ENCODE measurements at regions not wholly inside any gene's neighbourhood (a gene's known extent, or its start where the extent isn't known, plus 50 kb on each side); places are given as distances from the start of the nearest gene placed in this dataset.

DNA sequence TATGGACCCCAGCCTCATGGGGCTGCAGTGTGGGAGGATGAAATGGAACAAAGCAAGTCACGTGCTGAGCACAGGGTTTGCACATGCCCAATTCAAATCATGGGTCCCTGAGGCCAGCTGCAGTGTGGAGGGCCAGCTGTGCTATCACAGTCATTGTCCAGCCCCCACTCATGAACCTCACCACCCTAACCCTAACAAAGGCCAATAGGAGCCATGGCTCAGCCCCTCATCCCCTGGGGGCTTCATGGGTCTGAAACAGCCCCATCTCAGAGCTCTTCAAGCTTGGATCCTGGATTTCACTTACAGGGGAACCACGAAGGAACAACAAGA is 125.6 kb upstream of the MAFB start:
- no peaks in the 10 kb centered on the region for H3K4me1 Mint-ChIP-seq
- no peak overlapping the region for H3K4me3 Mint-ChIP-seq
- no peaks in the 10 kb centered on the region for H3K9me3 Mint-ChIP-seq
- H3K27ac Mint-ChIP-seq, result no peak overlapping the region
- no peaks in the 10 kb centered on the region for H3K36me3 Mint-ChIP-seq (ENCODE audit: low read depth)
- H3K27me3 Mint-ChIP-seq, result no peaks in the 10 kb centered on the region
- no peak for DNase-seq
- CTCF ChIA-PET, result no interaction called here
- POLR2A ChIA-PET, result no interaction called here

DNA sequence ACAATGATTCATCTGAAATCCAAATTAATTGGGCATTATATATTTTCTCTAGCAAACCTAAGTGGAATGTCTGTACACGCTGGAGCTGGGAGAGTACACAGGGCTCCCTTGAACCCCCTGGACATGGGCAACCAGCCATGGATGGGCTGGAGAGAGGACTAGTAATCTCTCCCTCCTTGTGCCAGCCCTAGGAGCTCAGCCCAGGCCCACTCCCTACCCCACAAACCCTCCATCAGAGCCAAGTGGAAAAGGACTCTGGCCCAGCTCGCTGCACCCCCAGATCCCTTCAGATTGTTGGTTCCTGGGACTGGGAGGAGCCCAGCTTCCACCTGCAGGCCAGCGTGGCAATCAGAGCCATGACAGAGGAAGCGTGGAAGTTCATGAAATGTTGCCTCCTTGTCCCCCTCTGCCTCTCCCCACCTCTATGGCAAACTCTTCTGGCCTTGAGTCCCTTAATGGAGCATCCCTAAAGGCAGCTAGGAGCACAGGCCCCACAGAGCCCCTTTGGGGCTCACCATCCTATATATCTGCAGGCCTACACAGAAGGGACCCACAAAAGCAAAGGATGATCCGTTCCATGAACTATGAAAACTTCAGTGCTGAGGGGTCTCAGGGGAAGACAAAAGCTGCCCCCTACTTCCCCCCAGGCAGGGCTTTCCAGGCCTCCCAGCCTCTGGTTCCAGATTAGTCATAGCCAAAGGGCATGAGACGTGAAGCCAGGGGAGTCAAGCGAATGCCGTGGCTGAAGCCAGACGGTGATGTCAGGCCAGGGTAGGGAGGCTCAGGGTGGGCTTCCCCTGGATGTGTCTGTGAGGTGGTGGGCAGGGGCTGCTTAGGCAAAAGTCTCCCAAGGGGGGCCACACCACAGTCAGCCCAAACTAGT is 126.4 kb upstream of the MAFB start:
- Mint-ChIP-seq H3K4me3 (no peak overlapping the region), H3K36me3 (ENCODE audit: low read depth) (no peaks in the 10 kb centered on the region), H3K4me1 (no peaks in the 10 kb centered on the region), H3K9me3 (no peaks in the 10 kb centered on the region), H3K27ac (no peak overlapping the region), H3K27me3 (peaks cover under 1% of the 10 kb centered on the region)
- DNase-seq, result no peak
- ChIA-PET CTCF (no interaction called here), POLR2A (no interaction called here)

DNA sequence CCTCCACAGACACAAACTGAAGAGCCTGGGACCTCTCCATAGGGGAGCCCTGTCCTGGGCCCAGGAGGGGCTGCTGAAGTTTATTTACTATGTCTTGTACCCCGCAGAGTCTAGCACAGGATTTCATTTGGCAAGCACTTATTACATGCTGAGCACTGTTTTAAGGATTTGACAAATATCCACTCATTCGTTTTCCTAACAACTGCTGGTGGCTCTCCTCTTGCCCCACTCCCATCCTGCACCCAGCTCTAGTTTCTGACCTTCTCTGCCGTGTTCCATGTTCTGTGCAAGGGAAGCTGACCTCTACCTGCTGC is 127.0 kb upstream of the MAFB start:
- ChIA-PET CTCF (no interaction called here), POLR2A (no interaction called here)
- no peaks in the 10 kb centered on the region for H3K36me3 Mint-ChIP-seq (ENCODE audit: low read depth)
- DNase-seq, result no peak
- H3K27me3 Mint-ChIP-seq, result peaks cover 3% of the 10 kb centered on the region
- no peak overlapping the region for H3K27ac Mint-ChIP-seq
- H3K4me1 Mint-ChIP-seq, result no peaks in the 10 kb centered on the region
- H3K4me3 Mint-ChIP-seq, result no peak overlapping the region
- H3K9me3 Mint-ChIP-seq, result peaks cover 3% of the 10 kb centered on the region

GRCh38 chr20:40821429-40821828 is 132.4 kb upstream of the MAFB start:
- Mint-ChIP-seq H3K36me3 (ENCODE audit: low read depth) (no peaks in the 10 kb centered on the region), H3K4me3 (no peak overlapping the region), H3K27ac (no peak overlapping the region), H3K9me3 (peaks cover 5% of the 10 kb centered on the region), H3K4me1 (no peaks in the 10 kb centered on the region), H3K27me3 (peaks cover 15% of the 10 kb centered on the region)
- POLR2A ChIA-PET, result no interaction called here
- CTCF ChIA-PET, result no interaction called here
- no peak for DNase-seq

GRCh38 chr20:40826699-40827098 is 137.7 kb upstream of the MAFB start:
- CTCF ChIA-PET, result no interaction called here
- Mint-ChIP-seq H3K9me3 (peaks cover 2% of the 10 kb centered on the region), H3K36me3 (ENCODE audit: low read depth) (no peaks in the 10 kb centered on the region), H3K27ac (no peak overlapping the region), H3K4me3 (no peak overlapping the region), H3K27me3 (peaks cover 14% of the 10 kb centered on the region), H3K4me1 (no peaks in the 10 kb centered on the region)
- POLR2A ChIA-PET, result no interaction called here
- DNase-seq, result no peak

DNA sequence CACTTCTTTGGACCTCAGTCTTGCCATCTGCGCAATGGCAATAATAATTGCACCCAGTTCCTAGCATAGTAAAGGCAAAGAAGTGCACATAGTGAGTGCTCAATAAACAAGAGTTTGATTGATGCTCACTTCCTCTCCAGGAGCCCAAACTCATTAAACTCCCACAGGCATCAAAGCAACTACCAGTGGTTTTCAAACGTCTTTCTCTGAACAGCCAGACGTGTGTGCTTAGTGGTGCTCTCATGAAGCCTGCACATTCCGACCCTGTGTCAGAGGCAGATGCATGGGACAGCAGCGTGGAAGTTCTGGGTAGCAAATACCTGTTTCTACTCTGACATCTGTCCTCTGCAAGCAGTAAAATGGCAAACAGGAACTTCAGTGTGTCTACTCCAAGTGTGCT is 146.3 kb upstream of the MAFB start:
- Mint-ChIP-seq H3K4me3 (no peak overlapping the region), H3K9me3 (peaks cover 3% of the 10 kb centered on the region), H3K4me1 (no peaks in the 10 kb centered on the region), H3K36me3 (ENCODE audit: low read depth) (no peaks in the 10 kb centered on the region), H3K27ac (no peak overlapping the region), H3K27me3 (peaks cover 12% of the 10 kb centered on the region)
- DNase-seq, result no peak
- ChIA-PET CTCF (no interaction called here), POLR2A (no interaction called here)

DNA sequence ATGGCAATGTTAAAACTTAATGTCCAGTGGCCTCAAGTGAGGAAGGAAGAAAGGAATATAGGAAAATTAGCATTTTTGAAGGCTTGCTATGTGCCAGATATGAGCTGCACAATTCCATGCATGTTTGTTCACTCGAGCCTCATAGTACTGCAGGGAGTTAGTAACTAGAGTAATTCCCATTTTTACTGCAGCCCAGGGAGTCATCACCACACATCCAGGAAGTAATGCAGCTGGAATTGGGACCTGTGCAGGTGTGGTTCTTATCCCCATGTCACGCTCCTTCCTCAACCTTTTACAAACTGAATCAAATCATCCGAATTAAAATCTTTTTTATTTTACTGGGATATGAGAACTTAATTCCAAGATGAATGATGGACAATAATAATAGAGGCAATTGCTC is 149.5 kb upstream of the MAFB start:
- no peaks in the 10 kb centered on the region for H3K4me1 Mint-ChIP-seq
- ChIA-PET CTCF (no interaction called here), POLR2A (no interaction called here)
- H3K4me3 Mint-ChIP-seq, result no peak overlapping the region
- no peaks in the 10 kb centered on the region for H3K36me3 Mint-ChIP-seq (ENCODE audit: low read depth)
- H3K27me3 Mint-ChIP-seq, result peaks cover 21% of the 10 kb centered on the region
- DNase-seq, result no peak
- no peak overlapping the region for H3K27ac Mint-ChIP-seq
- H3K9me3 Mint-ChIP-seq, result peaks cover 3% of the 10 kb centered on the region

GRCh38 chr20:40843251-40843650 is 154.2 kb upstream of the MAFB start:
- Mint-ChIP-seq H3K4me1 (no peaks in the 10 kb centered on the region), H3K36me3 (ENCODE audit: low read depth) (no peaks in the 10 kb centered on the region), H3K9me3 (no peaks in the 10 kb centered on the region), H3K27me3 (peaks cover 13% of the 10 kb centered on the region), H3K27ac (no peak overlapping the region), H3K4me3 (no peak overlapping the region)
- POLR2A ChIA-PET, result no interaction called here
- DNase-seq, result no peak
- CTCF ChIA-PET, result no interaction called here

DNA sequence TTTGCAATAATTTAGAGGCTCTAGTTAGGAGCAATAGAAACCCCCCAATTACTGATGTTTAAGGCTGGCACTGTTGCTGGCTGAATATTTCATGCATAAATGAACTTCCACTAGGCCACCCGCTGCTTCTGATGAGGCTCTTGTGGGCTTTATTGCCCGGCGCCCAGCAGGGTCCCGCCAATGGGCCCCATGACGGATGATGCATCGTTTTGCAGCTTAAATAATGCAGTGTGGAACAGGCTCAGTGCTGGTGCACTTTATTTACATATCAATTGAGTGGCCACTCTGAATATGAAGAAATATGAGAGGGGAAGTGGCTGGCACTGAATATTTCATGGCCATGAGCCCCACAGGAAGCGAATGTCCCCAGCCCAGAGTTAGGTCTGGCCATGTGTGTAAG is 155.3 kb upstream of the MAFB start:
- CTCF ChIA-PET, result no interaction called here
- POLR2A ChIA-PET, result no interaction called here
- H3K4me3 Mint-ChIP-seq, result no peak overlapping the region
- H3K36me3 Mint-ChIP-seq (ENCODE audit: low read depth), result no peaks in the 10 kb centered on the region
- H3K9me3 Mint-ChIP-seq, result no peaks in the 10 kb centered on the region
- H3K27me3 Mint-ChIP-seq, result peaks cover 13% of the 10 kb centered on the region
- DNase-seq, result no peak
- no peaks in the 10 kb centered on the region for H3K4me1 Mint-ChIP-seq
- H3K27ac Mint-ChIP-seq, result no peak overlapping the region

- H3K4me3 Mint-ChIP-seq, result no peak overlapping the region
- no peaks in the 10 kb centered on the region for H3K4me1 Mint-ChIP-seq
- ChIA-PET CTCF (no interaction called here), POLR2A (no interaction called here)
- no peaks in the 10 kb centered on the region for H3K9me3 Mint-ChIP-seq
- no peaks in the 10 kb centered on the region for H3K27me3 Mint-ChIP-seq
- H3K27ac Mint-ChIP-seq, result no peak overlapping the region
- H3K36me3 Mint-ChIP-seq (ENCODE audit: low read depth), result no peaks in the 10 kb centered on the region
- no peak for DNase-seq
Measured at GRCh38 chr20:40848096-40848495, 159.1 kb upstream of the MAFB start.

DNA sequence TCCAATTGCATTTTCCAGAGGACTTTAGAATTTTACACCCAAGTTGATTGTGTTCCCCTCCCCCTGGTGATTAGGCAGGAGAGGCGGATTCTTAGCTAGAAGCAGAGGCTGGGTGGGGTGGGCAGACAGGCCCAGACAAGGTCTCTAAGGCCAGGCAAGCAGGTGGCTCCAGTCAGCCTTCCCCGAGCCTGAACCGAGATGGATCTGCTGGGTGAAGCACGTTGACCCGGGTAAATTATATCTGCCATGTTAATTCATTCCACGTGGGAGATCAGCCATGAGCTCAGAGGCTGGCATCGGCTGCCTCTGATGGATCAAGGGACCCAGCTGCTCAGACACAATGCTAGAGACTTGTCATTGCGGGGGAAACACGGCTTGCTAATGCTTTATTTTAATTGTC is 159.5 kb upstream of the MAFB start:
- POLR2A ChIA-PET, result no interaction called here
- H3K4me3 Mint-ChIP-seq, result no peak overlapping the region
- H3K27me3 Mint-ChIP-seq, result no peaks in the 10 kb centered on the region
- no peaks in the 10 kb centered on the region for H3K36me3 Mint-ChIP-seq (ENCODE audit: low read depth)
- no peaks in the 10 kb centered on the region for H3K9me3 Mint-ChIP-seq
- H3K27ac Mint-ChIP-seq, result no peak overlapping the region
- DNase-seq, result no peak
- CTCF ChIA-PET, result no interaction called here
- no peaks in the 10 kb centered on the region for H3K4me1 Mint-ChIP-seq

DNA sequence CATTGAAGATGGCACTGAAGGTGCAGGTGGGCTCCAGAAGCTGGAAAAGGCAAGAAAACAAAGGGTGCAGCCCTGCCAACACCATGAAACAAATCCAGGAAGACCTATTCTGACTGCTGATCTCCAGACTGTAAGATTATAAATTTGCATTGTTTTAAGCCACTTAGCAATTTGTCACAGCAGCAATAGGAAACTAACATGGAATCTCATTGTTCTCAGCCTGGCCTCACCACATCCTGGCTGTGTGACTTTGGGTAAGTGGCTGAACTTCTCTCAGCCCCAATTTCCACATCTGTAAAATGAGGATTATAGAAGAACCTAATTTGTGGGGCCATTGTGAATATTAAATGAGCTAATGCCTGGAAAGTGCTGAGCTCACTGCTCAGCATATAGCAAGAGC is 160.4 kb upstream of the MAFB start:
- no peaks in the 10 kb centered on the region for H3K9me3 Mint-ChIP-seq
- H3K4me1 Mint-ChIP-seq, result no peaks in the 10 kb centered on the region
- no peak overlapping the region for H3K4me3 Mint-ChIP-seq
- ChIA-PET CTCF (no interaction called here), POLR2A (no interaction called here)
- no peak for DNase-seq
- H3K27ac Mint-ChIP-seq, result no peak overlapping the region
- no peaks in the 10 kb centered on the region for H3K27me3 Mint-ChIP-seq
- no peaks in the 10 kb centered on the region for H3K36me3 Mint-ChIP-seq (ENCODE audit: low read depth)

DNA sequence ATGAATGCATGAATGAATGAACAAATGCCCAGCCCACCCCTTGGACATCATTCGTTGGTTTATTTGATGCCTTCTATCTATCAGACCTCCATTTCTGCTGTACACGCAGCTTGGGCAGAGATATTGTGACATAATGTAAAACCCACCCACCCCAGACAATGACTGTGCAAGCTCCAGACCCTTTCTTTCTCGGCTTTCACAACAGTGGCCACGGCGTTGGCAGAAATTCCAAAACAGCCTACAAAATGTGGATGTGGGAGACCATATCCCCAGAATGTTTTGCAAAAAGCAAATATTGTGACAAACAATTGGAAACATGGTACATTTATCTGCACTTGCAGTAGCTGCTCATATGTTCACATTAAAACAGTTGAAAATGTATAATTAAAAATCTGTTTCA is 162.0 kb upstream of the MAFB start:
- Mint-ChIP-seq H3K36me3 (ENCODE audit: low read depth) (no peaks in the 10 kb centered on the region), H3K4me3 (no peak overlapping the region), H3K27ac (no peak overlapping the region), H3K9me3 (no peaks in the 10 kb centered on the region), H3K4me1 (no peaks in the 10 kb centered on the region), H3K27me3 (no peaks in the 10 kb centered on the region)
- POLR2A ChIA-PET, result no interaction called here
- no peak for DNase-seq
- CTCF ChIA-PET, result no interaction called here

DNA sequence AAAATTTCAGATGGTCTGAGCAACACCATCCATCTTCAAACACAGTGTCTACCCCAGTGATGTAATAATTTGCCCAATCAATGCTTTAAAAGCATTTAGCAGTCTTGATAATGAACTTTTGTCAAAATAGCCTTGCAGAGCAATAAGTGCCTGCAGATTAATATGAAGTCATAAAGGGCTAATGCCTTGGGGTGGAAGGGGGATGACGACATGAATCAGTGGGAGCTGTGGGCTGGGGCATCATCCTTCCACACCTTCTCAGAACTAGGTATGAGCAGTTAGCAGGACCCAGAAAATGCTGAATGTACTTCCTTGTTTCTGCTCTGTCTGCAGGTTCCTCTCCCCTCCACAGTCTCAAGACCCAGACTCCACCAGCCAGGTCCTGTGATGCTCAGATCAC is 166.2 kb upstream of the MAFB start:
- Mint-ChIP-seq H3K9me3 (no peaks in the 10 kb centered on the region), H3K27me3 (no peaks in the 10 kb centered on the region), H3K4me1 (no peaks in the 10 kb centered on the region), H3K27ac (no peak overlapping the region), H3K4me3 (no peak overlapping the region), H3K36me3 (ENCODE audit: low read depth) (no peaks in the 10 kb centered on the region)
- POLR2A ChIA-PET, result no interaction called here
- DNase-seq, result no peak
- CTCF ChIA-PET, result interaction anchor here (1.3 kb wide), 1 partner anchor 136 kb away, joined by 3 read pairs; no protein-coding TSS in a partner anchor

DNA sequence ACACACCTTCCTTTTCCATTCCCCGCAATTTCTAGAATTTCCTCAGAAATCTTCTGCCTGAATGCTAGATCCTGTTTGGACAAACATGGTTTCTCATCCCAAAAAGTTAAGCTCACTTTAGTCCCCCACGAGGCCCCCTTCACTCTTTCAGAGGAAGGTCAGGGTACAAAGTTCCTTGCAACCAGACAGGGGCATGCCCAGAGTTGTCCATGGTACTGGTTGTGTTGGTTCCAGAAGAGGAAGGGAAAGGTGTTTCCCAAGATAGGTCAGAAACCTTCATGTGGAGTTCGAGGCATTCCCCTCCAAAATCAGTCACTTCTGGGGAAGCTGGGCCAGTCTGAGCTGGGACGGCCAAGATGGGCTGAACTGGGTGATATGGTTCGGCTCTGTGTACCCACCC is 167.6 kb upstream of the MAFB start:
- Mint-ChIP-seq H3K27me3 (no peaks in the 10 kb centered on the region), H3K4me3 (no peak overlapping the region), H3K9me3 (no peaks in the 10 kb centered on the region), H3K36me3 (ENCODE audit: low read depth) (no peaks in the 10 kb centered on the region), H3K4me1 (no peaks in the 10 kb centered on the region), H3K27ac (no peak overlapping the region)
- DNase-seq, result no peak
- POLR2A ChIA-PET, result no interaction called here
- CTCF ChIA-PET, result no interaction called here

Data from activated CD4-positive, alpha-beta memory T cell treated with anti-CD3 and anti-CD28 coated beads, Interleukin-2, amount 10 ng/mL, durations not matched to agents 7 days and 5 days (primary cell).